ENCODE measurements at regions not wholly inside any gene's neighbourhood (a gene's known extent, or its start where the extent isn't known, plus 50 kb on each side); places are given as distances from the start of the nearest gene placed in this dataset.

DNA sequence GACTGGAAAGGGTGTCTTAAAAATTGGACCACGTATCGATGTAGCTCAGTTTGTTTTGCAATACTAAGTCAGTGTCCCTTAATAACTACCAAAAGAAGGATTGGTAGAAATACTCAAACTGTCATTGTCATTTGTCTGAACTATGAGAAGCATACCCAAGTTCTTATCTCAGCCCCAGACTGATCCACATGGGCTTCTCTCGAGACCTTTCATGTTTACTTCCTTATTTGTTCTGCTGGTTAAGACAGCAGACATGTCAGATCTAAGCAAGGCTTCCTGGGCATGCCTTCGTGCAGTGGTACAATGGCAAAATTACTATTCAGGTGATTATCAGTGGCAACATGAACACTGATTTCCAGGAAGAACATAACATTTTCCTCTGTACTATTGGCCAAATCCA, 211.1 kb upstream of the PHACTR1 start:
- no peak overlapping the region for H3K27ac ChIP-seq
- TF ChIP-seq, protein P1, sequence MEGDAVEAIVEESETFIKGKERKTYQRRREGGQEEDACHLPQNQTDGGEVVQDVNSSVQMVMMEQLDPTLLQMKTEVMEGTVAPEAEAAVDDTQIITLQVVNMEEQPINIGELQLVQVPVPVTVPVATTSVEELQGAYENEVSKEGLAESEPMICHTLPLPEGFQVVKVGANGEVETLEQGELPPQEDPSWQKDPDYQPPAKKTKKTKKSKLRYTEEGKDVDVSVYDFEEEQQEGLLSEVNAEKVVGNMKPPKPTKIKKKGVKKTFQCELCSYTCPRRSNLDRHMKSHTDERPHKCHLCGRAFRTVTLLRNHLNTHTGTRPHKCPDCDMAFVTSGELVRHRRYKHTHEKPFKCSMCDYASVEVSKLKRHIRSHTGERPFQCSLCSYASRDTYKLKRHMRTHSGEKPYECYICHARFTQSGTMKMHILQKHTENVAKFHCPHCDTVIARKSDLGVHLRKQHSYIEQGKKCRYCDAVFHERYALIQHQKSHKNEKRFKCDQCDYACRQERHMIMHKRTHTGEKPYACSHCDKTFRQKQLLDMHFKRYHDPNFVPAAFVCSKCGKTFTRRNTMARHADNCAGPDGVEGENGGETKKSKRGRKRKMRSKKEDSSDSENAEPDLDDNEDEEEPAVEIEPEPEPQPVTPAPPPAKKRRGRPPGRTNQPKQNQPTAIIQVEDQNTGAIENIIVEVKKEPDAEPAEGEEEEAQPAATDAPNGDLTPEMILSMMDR (conservative IDR thresholded peaks at IDR 0.05): no peak
- TF ChIP-seq ZFX (IDR thresholded peaks at IDR 0.05): no peak

DNA sequence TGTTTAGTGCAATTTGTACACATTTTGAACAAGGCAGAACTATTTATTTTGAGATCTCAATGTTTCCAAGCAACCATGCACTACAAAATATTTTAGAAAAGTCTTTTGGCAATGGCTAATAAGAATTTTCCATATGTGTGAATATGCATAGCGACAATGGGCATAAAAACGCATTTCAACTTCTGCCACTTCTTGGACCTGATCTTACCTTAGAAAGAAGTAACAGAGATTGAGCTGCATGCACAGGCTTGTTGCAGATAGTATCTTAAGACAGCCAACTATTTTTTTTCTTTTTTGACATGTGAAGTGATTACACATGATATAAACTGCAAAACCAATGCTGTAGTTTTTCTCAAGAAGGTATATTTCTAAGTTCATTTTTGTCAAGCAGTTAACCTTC, 210.4 kb upstream of the PHACTR1 start:
- TF ChIP-seq ZFX (IDR thresholded peaks at IDR 0.05): no peak
- TF ChIP-seq, protein P1 (conservative IDR thresholded peaks at IDR 0.05): no peak
- no peak overlapping the region for H3K27ac ChIP-seq

DNA sequence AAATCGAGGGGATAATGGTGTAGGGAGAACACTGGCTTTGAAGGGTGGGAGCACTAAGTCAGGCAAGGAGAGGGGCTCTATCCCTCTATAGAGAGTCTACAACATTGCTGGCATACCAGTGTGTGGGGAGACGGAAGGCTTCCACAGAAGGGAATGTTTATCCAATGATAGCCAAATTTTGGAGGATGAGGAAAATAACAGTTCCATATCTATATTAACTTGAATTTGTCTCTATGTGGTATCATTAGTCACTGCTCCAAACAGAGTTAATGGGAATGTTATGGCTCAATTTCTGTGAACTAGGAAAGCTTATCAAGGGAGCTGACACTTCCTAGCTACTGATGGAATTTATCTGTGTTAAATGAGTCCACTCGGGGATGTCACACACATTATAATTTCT, 208.9 kb upstream of the PHACTR1 start:
- TF ChIP-seq, protein P1 (conservative IDR thresholded peaks at IDR 0.05): no peak
- no peak for TF ChIP-seq ZFX (IDR thresholded peaks at IDR 0.05)
- H3K27ac ChIP-seq: no peak overlapping the region

DNA sequence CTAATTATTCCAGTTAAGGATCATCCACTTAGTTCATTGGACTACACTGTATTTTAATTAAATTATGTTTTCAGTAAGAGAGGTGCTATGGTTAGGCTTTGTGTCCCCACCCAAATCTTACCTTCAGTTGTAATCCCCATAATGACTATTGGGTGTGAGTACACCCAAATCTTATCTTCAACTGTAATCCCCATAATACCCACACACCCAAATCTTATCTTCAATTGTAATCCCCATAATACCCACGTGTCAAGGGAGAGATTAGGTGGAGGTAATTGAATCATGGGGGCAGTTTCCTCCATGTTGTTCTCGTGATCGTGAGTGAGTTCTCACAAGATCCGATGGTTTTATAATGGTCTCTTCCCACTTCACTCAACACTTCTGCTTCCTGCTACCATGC, 208.0 kb upstream of the PHACTR1 start:
- TF ChIP-seq, protein P1 (conservative IDR thresholded peaks at IDR 0.05): no peak
- TF ChIP-seq ZFX (IDR thresholded peaks at IDR 0.05): no peak
- no peak overlapping the region for H3K27ac ChIP-seq

DNA sequence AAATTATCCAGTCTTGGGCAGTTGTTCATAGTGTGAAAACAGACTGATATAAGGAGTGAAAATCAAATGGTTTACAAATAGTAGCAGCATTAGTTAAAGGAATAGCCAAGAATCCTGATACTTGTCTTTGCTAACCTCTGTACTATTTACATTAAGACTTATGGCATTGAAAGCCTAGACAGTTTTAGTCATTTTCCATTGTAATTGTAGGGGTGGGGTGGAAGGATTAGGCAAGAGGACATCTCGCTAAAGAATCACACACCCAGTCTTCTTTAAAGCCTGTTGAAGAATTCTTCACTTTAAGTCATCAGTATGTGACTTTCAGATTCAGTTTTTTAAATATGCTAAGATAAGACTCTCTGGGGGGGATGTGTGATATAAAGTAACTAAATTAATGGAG, 207.5 kb upstream of the PHACTR1 start:
- TF ChIP-seq ZFX (IDR thresholded peaks at IDR 0.05): no peak
- TF ChIP-seq, protein P1 (conservative IDR thresholded peaks at IDR 0.05): no peak
- no peak overlapping the region for H3K27ac ChIP-seq

DNA sequence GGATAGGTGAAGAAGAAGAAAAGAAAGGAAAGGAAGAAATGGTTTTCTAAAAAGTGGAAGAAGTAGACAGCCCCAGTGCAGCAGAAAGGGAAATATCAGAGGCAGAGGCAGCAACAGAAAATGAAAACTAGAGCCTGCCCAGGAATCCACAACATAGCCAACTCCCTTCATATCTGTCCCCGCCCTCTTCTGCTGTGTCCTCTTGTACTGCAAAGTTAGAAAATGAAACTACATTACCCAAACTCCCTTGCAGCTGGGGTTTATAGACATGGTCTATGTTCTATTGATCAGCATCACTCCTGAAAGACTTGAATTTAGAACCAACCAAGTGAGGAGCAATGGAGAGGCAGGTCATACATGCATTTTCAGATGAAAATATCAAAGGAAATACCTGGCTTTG, 200.5 kb upstream of the PHACTR1 start:
- TF ChIP-seq ZFX (IDR thresholded peaks at IDR 0.05): no peak
- TF ChIP-seq, protein P1 (conservative IDR thresholded peaks at IDR 0.05): no peak
- H3K27ac ChIP-seq: no peak overlapping the region

DNA sequence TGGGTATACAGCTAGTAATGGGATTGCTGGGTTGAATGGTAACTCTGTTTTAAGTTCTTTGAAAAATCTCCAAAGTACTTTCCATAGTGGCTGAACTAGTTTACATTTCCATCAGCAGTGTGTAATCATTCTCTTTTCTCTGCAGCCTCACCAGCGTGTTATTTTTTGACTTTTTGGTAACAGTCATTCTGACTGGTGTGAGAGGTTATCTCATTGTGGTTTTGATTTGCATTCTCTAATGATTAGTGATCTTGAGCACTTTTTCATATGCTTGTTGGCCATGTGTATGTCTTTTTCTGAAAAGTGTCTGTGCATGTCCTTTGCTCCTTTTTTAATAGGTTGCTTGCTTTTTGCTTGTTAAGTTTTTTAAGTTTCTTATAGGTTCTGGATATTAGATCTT, 194.2 kb upstream of the PHACTR1 start:
- no peak overlapping the region for H3K27ac ChIP-seq
- no peak for TF ChIP-seq ZFX (IDR thresholded peaks at IDR 0.05)

DNA sequence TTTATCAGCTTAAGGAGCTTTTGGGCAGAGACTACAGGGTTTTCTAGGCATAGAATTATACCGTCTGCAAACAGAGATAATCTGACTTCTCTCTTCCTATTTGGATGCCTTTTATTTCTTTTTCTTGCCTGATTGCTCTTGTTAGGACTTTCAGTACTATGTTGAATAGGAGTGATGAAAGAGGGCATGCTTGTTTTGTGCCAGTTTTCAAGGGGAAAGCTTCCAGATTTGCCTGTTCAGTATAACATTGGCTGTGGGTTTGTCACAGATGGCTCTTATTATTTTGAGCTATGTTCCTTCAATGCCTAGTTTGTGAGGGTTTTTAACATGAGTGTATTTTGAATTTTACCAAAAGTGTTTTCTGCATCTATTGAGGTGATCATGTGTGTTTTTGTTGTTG, 192.8 kb upstream of the PHACTR1 start:
- TF ChIP-seq, protein P1 (conservative IDR thresholded peaks at IDR 0.05): no peak
- no peak for TF ChIP-seq ZFX (IDR thresholded peaks at IDR 0.05)
- no peak overlapping the region for H3K27ac ChIP-seq

Data from C4-2B (cell line).